ENCODE measurements at regions not wholly inside any gene's neighbourhood (a gene's known extent, or its start where the extent isn't known, plus 50 kb on each side); places are given as distances from the start of the nearest gene placed in this dataset.

- no peak for DNase-seq
Observed at GRCh38 chr19:32264568-32264967, 80.8 kb upstream of the ZNF507 start.

GRCh38 chr19:32265995-32266394 is 79.4 kb upstream of the ZNF507 start:
- no peak for DNase-seq

GRCh38 chr19:32266460-32266859 is 79.0 kb upstream of the ZNF507 start:
- no peak for DNase-seq

GRCh38 chr19:32268381-32268780 is 77.0 kb upstream of the ZNF507 start:
- no peak for DNase-seq

- DNase-seq, result no peak
Observed at GRCh38 chr19:32269831-32270230, 75.6 kb upstream of the ZNF507 start.

- no peak for DNase-seq
Observed at GRCh38 chr19:32273483-32273882, 71.9 kb upstream of the ZNF507 start.

- DNase-seq, result no peak
Observed at GRCh38 chr19:32287086-32287485, 58.3 kb upstream of the ZNF507 start.

GRCh38 chr19:32287811-32288227 is 57.6 kb upstream of the ZNF507 start:
- DNase-seq, result peak; percentile 77

GRCh38 chr19:32289566-32290210 is 55.7 kb upstream of the ZNF507 start:
- DNase-seq, result no peak

GRCh38 chr19:32291876-32292275 is 53.5 kb upstream of the ZNF507 start:
- no peak for DNase-seq

GRCh38 chr19:32294871-32295438 is 50.5 kb upstream of the ZNF507 start:
- DNase-seq, result no peak
